ENCODE measurements at regions not wholly inside any gene's neighbourhood (a gene's known extent, or its start where the extent isn't known, plus 50 kb on each side); places are given as distances from the start of the nearest gene placed in this dataset.

DNA sequence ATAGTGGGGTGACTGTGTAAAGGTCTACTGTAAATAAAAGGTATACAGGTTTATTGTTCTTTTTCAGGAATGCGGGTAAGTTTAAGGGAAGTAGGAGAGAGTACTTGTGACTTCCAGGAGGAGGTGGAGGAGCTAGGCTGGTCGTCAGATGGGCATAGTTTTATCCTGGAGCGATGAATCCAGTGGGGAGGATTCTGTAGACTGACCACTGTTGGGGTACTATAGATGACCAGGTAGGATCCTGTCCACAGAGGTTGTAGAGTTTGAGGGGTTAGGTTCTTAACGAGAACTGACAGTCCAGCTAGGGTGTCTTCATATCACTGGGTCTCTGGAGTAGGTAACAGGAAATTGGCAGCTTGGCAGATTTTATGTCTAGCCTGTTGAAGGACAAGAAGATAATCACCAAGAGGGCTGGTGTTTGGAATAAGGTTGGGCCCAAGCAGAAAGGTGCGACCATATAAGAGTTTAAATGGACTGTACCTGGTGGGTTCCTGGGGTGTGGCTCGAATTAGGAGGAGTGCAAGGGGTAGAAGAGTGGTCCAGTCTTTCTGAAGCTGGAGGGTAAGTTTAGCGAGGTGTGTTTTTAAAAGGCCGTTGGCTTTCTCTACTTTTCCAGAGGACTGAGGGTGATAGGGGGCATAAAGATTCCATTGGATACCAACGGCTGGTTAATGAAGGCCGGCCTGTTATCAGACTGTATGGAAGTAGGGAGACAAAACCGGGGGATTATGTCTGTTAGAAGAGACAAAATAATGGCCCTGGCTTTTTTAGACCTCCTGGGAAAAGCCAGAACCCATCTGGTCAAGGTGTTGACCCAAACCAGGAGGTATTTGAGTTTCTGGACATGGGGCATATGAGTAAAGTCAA lies 751.3 kb upstream of the ADGRB3 start:
- TF ChIP-seq, protein P1, sequence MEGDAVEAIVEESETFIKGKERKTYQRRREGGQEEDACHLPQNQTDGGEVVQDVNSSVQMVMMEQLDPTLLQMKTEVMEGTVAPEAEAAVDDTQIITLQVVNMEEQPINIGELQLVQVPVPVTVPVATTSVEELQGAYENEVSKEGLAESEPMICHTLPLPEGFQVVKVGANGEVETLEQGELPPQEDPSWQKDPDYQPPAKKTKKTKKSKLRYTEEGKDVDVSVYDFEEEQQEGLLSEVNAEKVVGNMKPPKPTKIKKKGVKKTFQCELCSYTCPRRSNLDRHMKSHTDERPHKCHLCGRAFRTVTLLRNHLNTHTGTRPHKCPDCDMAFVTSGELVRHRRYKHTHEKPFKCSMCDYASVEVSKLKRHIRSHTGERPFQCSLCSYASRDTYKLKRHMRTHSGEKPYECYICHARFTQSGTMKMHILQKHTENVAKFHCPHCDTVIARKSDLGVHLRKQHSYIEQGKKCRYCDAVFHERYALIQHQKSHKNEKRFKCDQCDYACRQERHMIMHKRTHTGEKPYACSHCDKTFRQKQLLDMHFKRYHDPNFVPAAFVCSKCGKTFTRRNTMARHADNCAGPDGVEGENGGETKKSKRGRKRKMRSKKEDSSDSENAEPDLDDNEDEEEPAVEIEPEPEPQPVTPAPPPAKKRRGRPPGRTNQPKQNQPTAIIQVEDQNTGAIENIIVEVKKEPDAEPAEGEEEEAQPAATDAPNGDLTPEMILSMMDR (IDR thresholded peaks at IDR 0.05; ENCODE audit: low read depth, low read length): no peak
- no peak for TF ChIP-seq EZH2phosphoT487 (IDR thresholded peaks at IDR 0.05; ENCODE audit: low read depth)
